Ishikawa (cell line): ENCODE measurements at regions not wholly inside any gene's neighbourhood (a gene's known extent, or its start where the extent isn't known, plus 50 kb on each side); places are given as distances from the start of the nearest gene placed in this dataset.

Experiments used
- CEBPB ChIP-seq: IDR thresholded peaks from 2 replicates; pipeline ENCODE4 v1.6.1; 2012
- EP300 ChIP-seq: IDR thresholded peaks from 2 replicates; pipeline ENCODE4 v1.6.1; 2012; ENCODE audit warnings: borderline replicate concordance
- RAD21 ChIP-seq: IDR thresholded peaks from 2 replicates; pipeline ENCODE4 v1.6.1; 2012; ENCODE audit warnings: low read depth
- TAF1 ChIP-seq: IDR thresholded peaks from 2 replicates; pipeline ENCODE4 v1.6.1; 2012; ENCODE audit warnings: low read depth, mild to moderate bottlenecking
- TEAD4 ChIP-seq: IDR thresholded peaks from 2 replicates; pipeline ENCODE4 v1.6.1; 2012
- ZBTB7A ChIP-seq: IDR thresholded peaks from 2 replicates; pipeline ENCODE4 v1.6.1; 2012; ENCODE audit warnings: low read depth
- TF ChIP-seq, protein P1 (sequence below): IDR thresholded peaks from 2 replicates; pipeline ENCODE4 v1.6.1; 2012; ENCODE audit warnings: low read depth, mild to moderate bottlenecking
- TF ChIP-seq, protein P2 (sequence below): IDR thresholded peaks from 2 replicates; pipeline ENCODE4 v1.6.1; 2012

DNA sequence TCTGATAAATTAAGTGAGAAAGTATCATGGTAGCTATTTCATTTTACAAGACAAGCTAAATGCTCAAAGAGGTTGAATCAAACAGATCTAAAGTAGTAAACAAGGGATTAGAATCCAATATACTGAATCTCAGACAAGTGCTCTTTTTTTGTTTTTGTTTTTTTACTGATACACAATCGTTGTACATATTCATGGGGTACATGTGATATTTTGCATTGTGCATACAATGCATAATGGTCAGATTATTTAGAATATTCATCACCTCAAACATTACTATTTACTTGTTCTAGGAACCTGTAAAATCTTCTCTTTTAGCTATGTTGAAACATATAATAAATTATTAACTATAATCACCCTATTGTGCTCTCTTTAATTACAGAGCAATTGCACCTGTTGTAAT lies 57.0 kb upstream of the HCRTR2 start:
- no peak for TF ChIP-seq TAF1
- no peak for TF ChIP-seq RAD21
- TF ChIP-seq CEBPB: no peak
- TF ChIP-seq, protein P1, sequence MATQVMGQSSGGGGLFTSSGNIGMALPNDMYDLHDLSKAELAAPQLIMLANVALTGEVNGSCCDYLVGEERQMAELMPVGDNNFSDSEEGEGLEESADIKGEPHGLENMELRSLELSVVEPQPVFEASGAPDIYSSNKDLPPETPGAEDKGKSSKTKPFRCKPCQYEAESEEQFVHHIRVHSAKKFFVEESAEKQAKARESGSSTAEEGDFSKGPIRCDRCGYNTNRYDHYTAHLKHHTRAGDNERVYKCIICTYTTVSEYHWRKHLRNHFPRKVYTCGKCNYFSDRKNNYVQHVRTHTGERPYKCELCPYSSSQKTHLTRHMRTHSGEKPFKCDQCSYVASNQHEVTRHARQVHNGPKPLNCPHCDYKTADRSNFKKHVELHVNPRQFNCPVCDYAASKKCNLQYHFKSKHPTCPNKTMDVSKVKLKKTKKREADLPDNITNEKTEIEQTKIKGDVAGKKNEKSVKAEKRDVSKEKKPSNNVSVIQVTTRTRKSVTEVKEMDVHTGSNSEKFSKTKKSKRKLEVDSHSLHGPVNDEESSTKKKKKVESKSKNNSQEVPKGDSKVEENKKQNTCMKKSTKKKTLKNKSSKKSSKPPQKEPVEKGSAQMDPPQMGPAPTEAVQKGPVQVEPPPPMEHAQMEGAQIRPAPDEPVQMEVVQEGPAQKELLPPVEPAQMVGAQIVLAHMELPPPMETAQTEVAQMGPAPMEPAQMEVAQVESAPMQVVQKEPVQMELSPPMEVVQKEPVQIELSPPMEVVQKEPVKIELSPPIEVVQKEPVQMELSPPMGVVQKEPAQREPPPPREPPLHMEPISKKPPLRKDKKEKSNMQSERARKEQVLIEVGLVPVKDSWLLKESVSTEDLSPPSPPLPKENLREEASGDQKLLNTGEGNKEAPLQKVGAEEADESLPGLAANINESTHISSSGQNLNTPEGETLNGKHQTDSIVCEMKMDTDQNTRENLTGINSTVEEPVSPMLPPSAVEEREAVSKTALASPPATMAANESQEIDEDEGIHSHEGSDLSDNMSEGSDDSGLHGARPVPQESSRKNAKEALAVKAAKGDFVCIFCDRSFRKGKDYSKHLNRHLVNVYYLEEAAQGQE: no peak
- TF ChIP-seq ZBTB7A: no peak
- no peak for TF ChIP-seq TEAD4
- no peak for TF ChIP-seq EP300
- TF ChIP-seq, protein P2, sequence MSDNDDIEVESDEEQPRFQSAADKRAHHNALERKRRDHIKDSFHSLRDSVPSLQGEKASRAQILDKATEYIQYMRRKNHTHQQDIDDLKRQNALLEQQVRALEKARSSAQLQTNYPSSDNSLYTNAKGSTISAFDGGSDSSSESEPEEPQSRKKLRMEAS: no peak
